Pulmonary artery endothelial cell (primary cell): ENCODE measurements at regions not wholly inside any gene's neighbourhood (a gene's known extent, or its start where the extent isn't known, plus 50 kb on each side); places are given as distances from the start of the nearest gene placed in this dataset.

Experiments used
- DNase-seq: peaks from one replicate; pipeline ENCODE4 v3.0.0-alpha.2; 2011; ENCODE audit warnings: low read depth, low spot score

DNA sequence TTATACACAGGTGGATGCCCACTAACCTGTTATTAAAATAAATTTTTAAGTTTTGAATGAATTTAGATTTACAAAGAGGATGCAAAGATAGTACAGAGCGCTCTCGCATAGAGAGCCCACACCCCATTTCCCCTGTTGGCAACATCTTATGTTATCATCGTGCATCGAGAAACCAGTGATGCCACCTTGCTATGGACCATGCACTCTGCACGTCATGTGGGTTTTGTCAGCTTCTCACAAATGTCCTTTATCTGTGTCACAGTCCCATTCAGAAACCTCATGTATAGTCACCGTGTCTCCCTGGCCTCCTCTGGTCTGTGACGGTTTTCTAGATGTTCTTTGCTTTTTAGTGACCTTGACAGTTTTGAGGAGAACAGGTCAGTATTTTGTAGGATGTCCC lies 60.0 kb downstream of the ING1 start:
- DNase-seq = no peak

- no peak for DNase-seq
Observed at GRCh38 chr13:110774051-110774450, 60.6 kb downstream of the ING1 start.

DNA sequence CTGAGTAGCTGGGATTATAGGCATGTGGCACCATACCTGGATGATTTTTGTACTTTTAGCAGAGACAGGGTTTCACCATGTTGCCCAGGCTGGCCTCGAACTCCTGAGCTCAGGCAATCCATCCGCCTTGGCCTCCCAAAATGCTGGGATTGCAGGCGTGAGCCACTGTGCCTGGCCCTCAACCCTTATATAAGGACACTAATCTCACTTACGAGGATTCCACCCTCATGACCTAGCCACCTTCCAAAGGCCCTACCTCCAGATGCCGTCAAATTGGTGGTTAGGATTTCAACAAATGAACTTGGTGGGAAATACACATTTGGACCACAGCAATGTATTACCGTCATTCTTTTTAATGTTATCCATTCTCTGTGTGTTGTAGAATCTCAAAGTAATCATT lies 61.0 kb downstream of the ING1 start:
- DNase-seq = no peak

DNA sequence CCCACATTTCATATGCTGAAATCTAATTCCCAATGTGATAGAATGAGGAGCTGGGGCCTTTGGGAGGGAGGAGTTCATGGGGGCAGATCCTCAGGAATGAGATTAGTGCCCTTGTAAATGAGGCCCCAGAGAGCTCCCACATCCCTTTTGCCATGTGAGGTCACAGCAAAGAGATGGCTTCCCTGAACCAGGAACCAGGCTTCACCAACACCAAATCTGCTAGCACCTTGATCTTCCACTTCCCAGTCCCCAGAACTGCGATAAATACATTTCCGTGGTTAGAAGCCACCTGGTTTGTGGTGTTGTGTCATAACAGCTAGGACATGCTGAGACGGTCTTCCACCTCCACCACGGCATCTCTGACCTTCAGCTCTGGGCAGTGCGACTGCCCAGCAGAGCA lies 62.1 kb downstream of the ING1 start:
- DNase-seq = no peak

- no peak for DNase-seq
Observed at GRCh38 chr13:110777251-110777820, 63.8 kb downstream of the ING1 start.

DNA sequence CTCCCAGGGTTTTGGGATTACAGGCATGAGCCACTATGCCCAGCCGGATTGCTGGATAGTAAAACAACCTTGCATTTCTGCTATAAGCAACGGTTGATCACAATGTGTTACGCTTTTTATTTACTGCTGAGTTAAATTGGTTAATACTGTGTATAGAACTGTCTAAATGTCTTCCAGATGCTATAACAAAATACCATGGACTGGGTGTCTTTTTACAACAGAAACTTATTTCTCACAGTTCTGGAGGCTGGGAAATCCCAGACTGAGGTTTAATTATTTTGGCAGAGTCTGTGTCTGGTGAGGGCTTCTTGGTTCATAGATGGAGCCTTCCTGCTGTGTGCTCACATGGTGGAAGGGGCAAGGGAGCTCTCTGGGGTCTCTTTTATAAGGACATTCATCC lies 65.5 kb downstream of the ING1 start:
- no peak for DNase-seq

- no peak for DNase-seq
Observed at GRCh38 chr13:110780422-110780821, 66.9 kb downstream of the ING1 start.

DNA sequence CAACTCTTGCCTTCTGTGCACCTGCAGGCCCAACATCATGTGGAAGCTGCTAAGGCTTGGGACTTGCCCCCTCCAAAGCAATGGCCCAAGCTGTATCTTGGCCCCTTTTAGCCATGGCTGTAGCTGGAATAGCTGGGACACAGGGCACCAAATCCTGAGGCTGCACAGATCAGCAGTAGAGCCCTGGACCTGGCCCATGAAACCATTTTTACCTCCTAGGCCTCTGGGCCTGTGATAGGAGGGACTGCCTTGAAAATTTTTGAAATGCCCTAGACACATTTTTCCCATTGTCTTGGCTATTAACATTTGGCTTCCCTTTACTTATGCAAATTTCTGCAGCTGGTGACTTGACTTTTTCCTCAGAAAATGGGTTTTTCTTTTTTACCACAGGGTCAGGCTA lies 68.7 kb downstream of the ING1 start:
- DNase-seq = no peak

DNA sequence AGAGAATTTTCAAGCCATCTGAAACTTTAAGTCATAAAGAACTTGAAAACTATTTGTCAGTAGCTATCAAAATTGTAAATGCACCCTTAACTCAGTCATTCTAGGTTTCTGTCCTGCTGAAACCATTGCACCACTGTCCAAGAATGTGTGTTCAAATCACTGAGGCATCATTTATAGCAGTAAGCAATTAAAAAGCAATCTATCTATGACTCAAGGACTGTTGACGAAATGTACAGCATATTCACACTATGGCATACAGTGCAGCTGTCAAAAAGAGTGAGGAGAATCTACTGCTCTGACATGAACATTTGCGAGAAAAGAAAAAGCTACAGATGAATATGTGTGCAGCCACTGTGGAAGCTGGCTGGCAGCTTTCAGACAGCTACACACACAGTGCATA lies 71.2 kb downstream of the ING1 start:
- no peak for DNase-seq

DNA sequence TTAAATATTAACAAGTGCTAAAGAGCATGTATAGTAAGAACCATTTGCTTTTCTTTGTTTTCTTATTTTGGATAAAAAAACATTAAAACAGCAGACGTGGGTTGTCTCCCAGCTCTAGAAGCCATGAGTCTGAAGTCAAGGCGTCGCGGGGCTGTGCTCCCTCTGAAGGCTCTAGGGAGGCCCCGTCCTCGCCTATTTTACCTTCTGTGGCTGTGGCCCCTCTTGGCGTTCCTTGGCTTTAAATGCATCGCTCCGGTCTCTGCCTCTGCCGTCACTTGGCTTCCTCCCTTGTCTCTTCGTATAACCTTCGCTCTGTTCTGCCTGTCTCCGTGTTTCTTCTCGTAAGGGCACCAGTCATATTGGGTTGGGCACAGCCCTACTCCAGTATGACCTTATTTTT lies 75.3 kb downstream of the ING1 start:
- DNase-seq = no peak

DNA sequence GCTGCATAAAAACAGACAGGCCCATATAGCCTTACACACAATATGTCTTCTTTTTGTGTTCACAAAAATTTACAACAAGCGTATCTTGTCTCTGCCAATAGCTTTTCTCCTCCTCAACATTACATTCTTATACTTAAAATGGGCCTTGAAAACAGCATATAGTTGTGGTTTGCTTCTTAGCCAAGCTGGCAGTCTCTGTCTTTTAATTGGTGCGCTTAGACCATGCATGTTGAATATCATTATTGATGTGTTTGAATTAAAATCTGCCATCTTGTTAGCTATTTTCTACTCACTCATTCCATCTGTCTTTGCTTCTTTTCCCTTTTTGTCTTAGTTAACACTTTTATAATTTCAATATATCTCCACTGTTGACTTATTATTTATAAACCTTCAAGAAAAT lies 76.4 kb downstream of the ING1 start:
- no peak for DNase-seq

DNA sequence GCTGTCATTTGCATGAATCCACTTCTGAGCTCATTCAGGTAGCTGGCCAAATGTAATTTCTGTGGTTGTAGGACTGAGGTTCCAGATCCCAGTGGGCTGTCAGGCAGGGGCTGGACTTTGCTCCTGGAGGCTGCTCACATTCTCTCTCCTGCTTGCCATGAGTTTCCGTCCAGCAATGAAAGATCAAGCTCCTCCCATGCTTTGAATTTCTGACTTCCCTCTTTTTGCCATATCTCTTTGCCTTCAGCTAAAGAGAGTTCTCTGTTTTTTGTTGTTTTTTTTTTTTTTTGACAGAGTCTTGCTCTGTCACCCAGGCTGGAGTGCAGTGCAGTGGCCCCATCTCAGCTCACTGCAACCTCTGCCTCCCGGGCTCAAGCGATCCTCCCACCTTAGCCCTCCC lies 76.9 kb downstream of the ING1 start:
- no peak for DNase-seq

- no peak for DNase-seq
Observed at GRCh38 chr13:110794209-110794608, 80.7 kb downstream of the ING1 start.

- DNase-seq = peak; percentile 15
Observed at GRCh38 chr13:110797230-110797877, 83.9 kb downstream of the ING1 start.

DNA sequence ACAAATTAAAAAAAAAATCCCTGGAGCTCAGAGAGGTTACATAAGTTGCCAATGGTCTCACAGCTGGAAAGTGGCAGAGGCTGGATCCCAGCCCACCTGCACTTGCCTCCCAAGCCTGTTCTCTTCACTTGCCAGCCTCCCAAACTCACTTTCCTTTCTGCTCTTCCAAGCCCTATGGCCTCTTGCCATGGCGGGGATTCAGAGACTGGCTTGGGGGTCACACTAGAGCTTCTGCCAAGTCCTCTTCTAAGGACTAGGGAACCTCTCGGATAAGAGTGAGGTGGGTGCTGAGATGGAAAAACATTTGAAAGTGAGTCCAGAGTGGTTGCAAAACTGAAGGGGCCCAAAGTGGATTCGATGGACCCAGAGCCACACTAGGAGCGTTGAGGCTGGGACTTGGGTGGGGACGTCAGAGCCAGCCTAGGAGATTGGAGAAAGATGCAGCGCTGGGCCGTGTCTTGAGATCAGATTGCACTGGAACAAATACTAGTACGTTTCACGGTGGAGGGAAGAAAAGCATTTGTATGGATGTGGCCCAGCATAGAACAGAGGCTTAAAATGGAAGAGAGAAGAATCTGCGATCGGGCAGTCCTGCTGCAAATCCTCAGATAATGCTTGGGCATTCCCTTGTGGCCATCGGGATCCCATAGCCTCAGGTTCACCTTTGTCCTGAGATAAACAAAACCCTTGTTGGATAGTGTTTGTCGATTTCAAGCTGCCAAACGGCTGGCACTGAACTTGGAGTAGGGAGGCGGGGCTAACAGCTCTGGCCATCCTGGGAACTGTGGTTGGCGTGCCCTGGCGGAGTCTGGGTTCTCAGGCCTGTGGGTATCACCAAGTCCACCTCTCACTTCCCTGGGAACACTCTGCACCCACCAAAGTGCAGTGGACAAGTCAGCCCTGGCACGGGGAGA lies 84.8 kb downstream of the ING1 start:
- DNase-seq = no peak

GRCh38 chr13:110799246-110800236 lies 86.0 kb downstream of the ING1 start:
- DNase-seq = no peak

DNA sequence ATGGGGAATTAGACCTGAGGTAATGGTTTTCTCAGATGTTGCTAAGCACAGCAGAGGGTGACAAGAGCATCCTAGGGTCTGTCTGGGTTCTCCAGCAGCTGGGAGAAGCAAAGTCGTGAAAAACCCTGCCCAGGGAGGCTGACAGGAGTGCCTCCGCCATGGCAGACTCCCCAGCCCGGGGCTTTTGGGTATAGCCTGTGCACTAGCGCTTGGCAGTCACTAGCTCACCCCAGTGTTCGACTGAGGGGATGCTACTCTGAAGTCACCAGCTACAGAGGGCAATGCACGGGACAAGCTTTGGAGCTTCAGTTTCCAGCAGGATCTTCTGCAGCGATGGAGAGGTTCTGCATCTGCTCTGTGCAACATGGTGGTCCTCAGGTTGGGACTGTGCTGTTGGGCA lies 87.5 kb downstream of the ING1 start:
- no peak for DNase-seq

- DNase-seq = no peak
Observed at GRCh38 chr13:110802260-110802659, 88.8 kb downstream of the ING1 start.

DNA sequence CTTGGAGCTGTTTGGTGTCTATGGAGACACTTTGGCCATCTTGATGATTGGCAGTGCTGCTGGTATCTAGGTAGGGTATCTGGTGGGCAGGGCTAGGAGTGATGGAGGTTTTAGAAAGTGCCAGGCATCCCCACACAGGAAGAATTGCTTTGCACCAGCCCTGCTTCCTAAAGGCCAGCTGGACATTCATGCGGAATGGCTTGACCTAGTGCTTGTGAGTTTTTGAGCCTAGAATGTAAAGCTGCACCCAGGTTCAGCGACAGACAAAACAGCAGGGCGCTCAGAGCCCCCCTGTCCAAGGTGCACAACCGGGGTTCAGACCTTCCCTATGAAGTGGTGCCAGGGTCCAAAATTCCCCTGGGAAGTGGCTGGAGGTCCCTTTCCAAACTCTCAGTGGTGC lies 93.1 kb downstream of the ING1 start:
- DNase-seq = no peak

DNA sequence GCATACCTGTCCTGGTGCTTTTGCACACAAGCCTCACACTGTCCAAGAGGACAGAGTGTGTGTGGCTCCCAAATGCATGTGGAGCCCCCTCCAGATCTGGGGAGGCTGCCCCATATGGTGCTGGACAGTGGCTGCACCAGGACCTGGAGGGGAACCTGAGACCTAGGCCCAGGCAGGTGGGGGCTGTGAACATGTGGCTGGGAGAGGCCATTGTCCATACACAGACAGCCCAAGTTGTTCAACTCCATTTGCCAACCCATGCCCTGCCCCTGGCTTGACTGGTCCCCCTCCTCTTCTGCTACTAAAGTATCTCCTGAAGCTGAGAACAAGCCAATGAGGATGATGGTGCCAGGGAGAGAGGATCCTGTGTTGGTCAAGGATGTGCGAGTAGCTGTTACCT lies 94.0 kb downstream of the ING1 start:
- no peak for DNase-seq

DNA sequence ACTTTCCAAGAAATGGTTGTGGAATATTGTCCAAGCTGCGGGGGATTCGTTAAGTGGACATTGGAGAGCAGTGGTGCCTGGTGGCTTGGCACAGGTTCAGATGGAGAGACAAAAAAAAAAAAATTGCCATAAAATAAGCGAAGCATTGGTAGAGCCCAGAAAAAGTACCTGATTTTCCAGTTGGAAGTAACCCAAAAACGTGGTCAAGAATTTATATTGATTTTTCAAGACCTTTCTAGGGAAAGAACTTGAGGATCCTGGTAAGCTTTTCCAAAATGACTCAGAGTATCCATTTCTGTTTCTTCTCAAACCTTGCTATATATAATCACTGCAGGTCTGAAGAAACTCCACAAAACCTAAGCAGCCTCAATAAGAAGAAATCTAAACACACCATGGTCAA lies 94.6 kb downstream of the ING1 start:
- DNase-seq = no peak
